HFF-Myc (cell line): ENCODE measurements at regions not wholly inside any gene's neighbourhood (a gene's known extent, or its start where the extent isn't known, plus 50 kb on each side); places are given as distances from the start of the nearest gene placed in this dataset.

ENCODE experiments used
- DNase-seq: peaks from one replicate; pipeline ENCODE4 v3.0.0-alpha.2; 2011; ENCODE audit warnings: low read depth; ENCODE audit errors: extremely low read depth
- H3K4me3 ChIP-seq: replicated peaks from 2 replicates; pipeline ENCODE4 v1.5.1; 2011; ENCODE audit warnings: low read depth, mild to moderate bottlenecking, control low read depth, low read length
- CTCF ChIP-seq: IDR thresholded peaks from 2 replicates; pipeline ENCODE4 v1.5.1; 2012; ENCODE audit warnings: mild to moderate bottlenecking, low read depth, low read length, control low read depth; ENCODE audit errors: missing control alignments

GRCh38 chr18:38313831-38314230 lies 748.2 kb upstream of the CELF4 start:
- DNase-seq: no peak
- TF ChIP-seq CTCF: no peak

GRCh38 chr18:38312532-38312931 lies 746.9 kb upstream of the CELF4 start:
- no peak overlapping the region for H3K4me3 ChIP-seq
- no peak for TF ChIP-seq CTCF

More at GRCh38 chr18:38313831-38314230, 748.2 kb upstream of the CELF4 start:
- H3K4me3 ChIP-seq: no peak overlapping the region

GRCh38 chr18:38310936-38311335 lies 745.3 kb upstream of the CELF4 start:
- TF ChIP-seq CTCF: no peak
- DNase-seq: no peak
- no peak overlapping the region for H3K4me3 ChIP-seq

More at GRCh38 chr18:38312532-38312931, 746.9 kb upstream of the CELF4 start:
- no peak for DNase-seq

- H3K4me3 ChIP-seq: no peak overlapping the region
- no peak for TF ChIP-seq CTCF
- DNase-seq: no peak
These were observed 742.3 kb upstream of the CELF4 start for GRCh38 chr18:38307914-38308313.

- H3K4me3 ChIP-seq: no peak overlapping the region
- TF ChIP-seq CTCF: no peak
- no peak for DNase-seq
These were observed 740.4 kb upstream of the CELF4 start for GRCh38 chr18:38305961-38306360.

- DNase-seq: no peak
- H3K4me3 ChIP-seq: no peak overlapping the region
- no peak for TF ChIP-seq CTCF
These were observed 736.0 kb upstream of the CELF4 start for GRCh38 chr18:38301621-38302020.

- TF ChIP-seq CTCF: no peak
- DNase-seq: no peak
- no peak overlapping the region for H3K4me3 ChIP-seq
These were observed 732.3 kb upstream of the CELF4 start for GRCh38 chr18:38297910-38298309.
